BJ (cell line): ENCODE measurements at regions not wholly inside any gene's neighbourhood (a gene's known extent, or its start where the extent isn't known, plus 50 kb on each side); places are given as distances from the start of the nearest gene placed in this dataset.
"Not testable (repeated sequence)": the region's sequence is repeated elsewhere in the genome, so short reads cannot be mapped to it uniquely, and the experiment has no call there.

ENCODE experiments used
- CTCF ChIA-PET: fragments of 350-600 bp; formaldehyde crosslinking; extraction: SDS; loops from one replicate; lab custom pipeline; 2021; ENCODE audit warnings: antibody characterized with exemption, inconsistent platforms; lab: Yijun Ruan, JAX
- POLR2A ChIA-PET: fragments of 300-600 bp; sonication (Branson Sonifier 250); formaldehyde crosslinking; extraction: SDS; loops from one replicate; lab custom pipeline; 2021; ENCODE audit warnings: antibody characterized with exemption; lab: Charles Lee
- DNase-seq: peaks from one replicate; pipeline ENCODE4 v3.0.0-alpha.2; 2011; ENCODE audit warnings: low read depth
- H3K27me3 ChIP-seq: 2 replicates; pipeline ENCODE4 v1.6.0; 2011; ENCODE audit warnings: low read length; ENCODE audit not compliant: control insufficient read depth, insufficient read depth
- H3K36me3 ChIP-seq: 2 replicates; pipeline ENCODE4 v1.5.1; 2011; ENCODE audit warnings: low read length; ENCODE audit not compliant: control insufficient read depth, insufficient read depth
- H3K4me3 ChIP-seq: 2 replicates; pipeline ENCODE4 v1.5.1; 2011; ENCODE audit warnings: low read depth, mild to moderate bottlenecking, control low read depth, low read length
- TF ChIP-seq, protein P1 (sequence below): IDR thresholded peaks from 2 replicates; pipeline ENCODE4 v1.5.1; 2011; ENCODE audit warnings: low read depth, mild to moderate bottlenecking, control low read depth, inconsistent platforms, low read length, moderate library complexity; ENCODE audit not compliant: insufficient read depth

DNA sequence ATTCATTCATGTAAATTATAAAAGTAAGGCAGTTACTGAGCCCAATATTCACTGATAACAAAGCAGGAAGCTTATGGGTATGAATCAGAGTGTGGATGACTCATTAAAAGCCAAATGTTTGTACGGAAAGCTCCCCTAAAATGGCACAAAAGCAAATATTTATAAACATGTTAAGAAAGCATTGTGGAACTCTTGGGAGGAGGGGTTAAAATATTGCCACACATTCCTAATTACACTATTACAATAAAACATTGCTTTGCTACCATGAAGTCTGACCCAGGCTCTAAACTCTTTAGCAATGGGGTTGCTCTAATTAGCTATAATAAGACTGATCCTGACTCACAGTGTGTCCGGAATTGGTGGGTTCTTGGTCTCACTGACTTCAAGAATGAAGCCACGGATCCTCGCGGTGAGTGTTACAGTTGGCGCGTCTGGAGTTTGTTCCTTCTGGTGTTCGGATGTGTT is 110.9 kb downstream of the NAB1 start:
- Histone ChIP-seq H3K36me3 (no peaks in the 10 kb centered on the region), H3K4me3 (no peak overlapping the region), H3K27me3 (no peaks in the 10 kb centered on the region)
- CTCF ChIA-PET, result interaction anchor here (0.9 to 1.2 kb wide), 3 partner anchors 10 to 46 kb away, joined by 3 read pairs; no protein-coding TSS in a partner anchor
- POLR2A ChIA-PET, result interaction anchor here (1.5 kb wide), 1 partner anchor 13 kb away, joined by 6 read pairs; no protein-coding TSS in a partner anchor
- DNase-seq, result peak; percentile 81
- TF ChIP-seq, protein P1, sequence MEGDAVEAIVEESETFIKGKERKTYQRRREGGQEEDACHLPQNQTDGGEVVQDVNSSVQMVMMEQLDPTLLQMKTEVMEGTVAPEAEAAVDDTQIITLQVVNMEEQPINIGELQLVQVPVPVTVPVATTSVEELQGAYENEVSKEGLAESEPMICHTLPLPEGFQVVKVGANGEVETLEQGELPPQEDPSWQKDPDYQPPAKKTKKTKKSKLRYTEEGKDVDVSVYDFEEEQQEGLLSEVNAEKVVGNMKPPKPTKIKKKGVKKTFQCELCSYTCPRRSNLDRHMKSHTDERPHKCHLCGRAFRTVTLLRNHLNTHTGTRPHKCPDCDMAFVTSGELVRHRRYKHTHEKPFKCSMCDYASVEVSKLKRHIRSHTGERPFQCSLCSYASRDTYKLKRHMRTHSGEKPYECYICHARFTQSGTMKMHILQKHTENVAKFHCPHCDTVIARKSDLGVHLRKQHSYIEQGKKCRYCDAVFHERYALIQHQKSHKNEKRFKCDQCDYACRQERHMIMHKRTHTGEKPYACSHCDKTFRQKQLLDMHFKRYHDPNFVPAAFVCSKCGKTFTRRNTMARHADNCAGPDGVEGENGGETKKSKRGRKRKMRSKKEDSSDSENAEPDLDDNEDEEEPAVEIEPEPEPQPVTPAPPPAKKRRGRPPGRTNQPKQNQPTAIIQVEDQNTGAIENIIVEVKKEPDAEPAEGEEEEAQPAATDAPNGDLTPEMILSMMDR, result no peak

DNA sequence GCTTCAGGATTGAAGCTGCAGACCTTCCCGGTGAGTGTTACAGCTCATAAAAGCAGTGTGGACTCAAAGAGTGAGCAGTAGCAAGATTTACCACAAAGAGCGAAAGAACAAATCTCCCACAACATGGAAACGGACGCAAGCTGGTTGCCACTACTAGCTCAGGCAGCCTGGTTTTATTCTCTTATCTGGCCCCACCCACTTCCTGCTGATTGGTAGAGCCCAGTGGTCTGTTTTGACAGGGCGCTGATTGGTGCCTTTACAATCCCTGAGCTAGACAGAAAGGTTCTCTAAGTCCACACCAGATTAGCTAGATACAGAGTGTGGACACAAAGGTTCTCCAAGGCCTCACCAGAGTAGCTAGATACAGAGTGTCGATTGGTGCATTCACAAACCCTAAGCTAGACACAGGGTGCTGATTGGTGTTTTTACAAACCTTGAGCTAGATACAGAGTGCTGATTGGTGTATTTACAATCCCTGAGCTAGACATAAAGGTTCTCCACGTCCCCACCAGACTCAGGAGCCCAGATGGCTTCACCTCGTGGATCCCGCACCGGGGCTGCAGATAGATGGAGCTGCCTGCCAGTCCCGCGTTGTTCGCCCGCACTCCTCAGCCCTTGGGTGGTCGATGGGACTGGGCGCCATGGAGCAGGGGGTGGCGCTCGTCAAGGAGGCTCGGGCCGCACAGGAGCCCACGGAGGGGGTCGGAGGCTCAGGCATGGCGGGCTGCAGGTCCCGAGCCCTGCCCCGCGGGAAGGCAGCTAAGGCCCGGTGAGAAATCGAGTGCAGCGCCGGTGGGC is 111.7 kb downstream of the NAB1 start:
- ChIA-PET CTCF (interaction anchor here (1.2 kb wide), 1 partner anchor 9 kb away, joined by 3 read pairs; no protein-coding TSS in a partner anchor), POLR2A (interaction anchor here (1.5 kb wide), 1 partner anchor 13 kb away, joined by 6 read pairs; no protein-coding TSS in a partner anchor)
- not testable (repeated sequence) for H3K27me3 ChIP-seq, H3K36me3 ChIP-seq, DNase-seq, H3K4me3 ChIP-seq

DNA sequence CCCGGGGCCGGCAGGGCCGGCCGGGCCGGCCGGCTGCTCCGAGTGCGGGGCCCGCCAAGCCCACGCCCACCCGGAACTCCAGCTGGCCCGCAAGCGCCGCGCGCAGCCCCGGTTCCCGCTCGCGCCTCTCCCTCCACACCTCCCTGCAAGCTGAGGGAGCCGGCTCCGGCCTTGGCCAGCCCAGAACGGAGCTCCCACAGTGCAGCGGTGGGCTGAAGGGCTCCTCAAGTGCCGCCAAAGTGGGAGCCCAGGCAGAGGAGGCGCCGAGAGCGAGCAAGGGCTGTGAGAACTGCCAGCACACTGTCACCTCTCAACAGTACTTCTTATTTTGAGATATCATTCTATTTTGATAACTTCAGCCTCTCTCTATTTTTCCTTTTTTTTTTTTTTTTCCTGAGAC is 112.3 kb downstream of the NAB1 start:
- H3K36me3 ChIP-seq, DNase-seq, CTCF ChIA-PET, POLR2A ChIA-PET, H3K27me3 ChIP-seq, H3K4me3 ChIP-seq: not testable (repeated sequence)

DNA sequence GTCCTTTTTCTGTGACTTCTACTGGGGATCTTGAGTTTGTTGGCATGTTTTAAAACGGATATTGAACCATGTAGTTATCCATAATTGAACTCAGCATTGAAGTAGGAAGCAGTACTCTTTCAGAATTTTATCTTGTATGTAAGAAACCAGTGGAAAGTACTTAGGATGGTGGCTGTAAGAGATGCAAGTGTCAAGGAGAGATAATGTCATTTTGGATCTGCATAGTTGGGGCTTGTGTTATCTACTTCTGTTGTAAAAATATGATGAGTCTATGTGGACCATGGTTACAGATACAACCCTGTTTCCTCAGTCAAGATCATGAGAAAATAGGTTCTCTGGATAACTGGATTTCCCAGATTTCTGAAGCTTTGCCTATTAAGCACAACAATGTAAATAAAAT is 113.7 kb downstream of the NAB1 start:
- POLR2A ChIA-PET, result no interaction called here
- CTCF ChIA-PET, result no interaction called here
- DNase-seq, result no peak

DNA sequence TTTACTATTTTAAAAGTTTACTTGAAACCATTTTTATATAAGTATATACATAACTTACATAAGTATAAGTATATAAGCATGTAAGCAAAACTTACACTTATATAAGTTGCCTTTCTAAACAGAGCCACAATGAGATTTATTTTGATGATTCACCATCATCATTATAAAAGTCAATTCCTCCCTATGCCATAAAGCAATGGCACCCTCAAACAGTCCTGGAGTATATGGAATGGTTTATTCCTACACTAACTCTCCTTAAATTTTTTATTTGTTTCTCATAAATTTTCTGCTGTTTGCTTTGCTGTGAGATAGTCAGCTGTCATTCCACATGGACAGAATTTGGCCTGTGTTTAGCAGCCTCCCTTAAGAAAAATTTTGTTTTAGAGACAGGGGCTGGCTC is 114.2 kb downstream of the NAB1 start:
- POLR2A ChIA-PET, result no interaction called here
- DNase-seq, result no peak
- no peaks in the 10 kb centered on the region for H3K36me3 ChIP-seq

More for the DNA sequence above, 113.7 kb downstream of the NAB1 start:
- TF ChIP-seq, protein P1, result no peak
- no peak overlapping the region for H3K4me3 ChIP-seq
- H3K36me3 ChIP-seq, result no peaks in the 10 kb centered on the region
- H3K27me3 ChIP-seq, result no peaks in the 10 kb centered on the region

More for the DNA sequence above, 114.2 kb downstream of the NAB1 start:
- no peak overlapping the region for H3K4me3 ChIP-seq
- TF ChIP-seq, protein P1, result no peak
- CTCF ChIA-PET, result no interaction called here
- no peaks in the 10 kb centered on the region for H3K27me3 ChIP-seq
